Upper lobe of left lung (tissue), 6 donors: ENCODE measurements at regions not wholly inside any gene's neighbourhood (a gene's known extent, or its start where the extent isn't known, plus 50 kb on each side); places are given as distances from the start of the nearest gene placed in this dataset.
A peak's percentile ranks its signal among the peaks of the same experiment; 100 is the strongest.

Experiments used
- ATAC-seq, 2 donors: fragments of 200-7000 bp; cut with Tn5 transposase; one replicate each; pipeline ENCODE4 v1.9.1; 2022; ENCODE audit warnings: mild to moderate bottlenecking in 2 of 2, moderate library complexity in 2 of 2; ENCODE audit not compliant: low FRiP score in 2 of 2
- DNase-seq, 2 donors: peaks; one replicate each; pipeline ENCODE4 v3.0.0-alpha.2; 2019 to 2020
- H3K27ac ChIP-seq, 4 donors: fragments of 200-600 bp; sonication (generic); one replicate each; pipeline ENCODE4 v1.5.1; 2016 to 2019
- H3K27me3 ChIP-seq, 4 donors: fragments of 200-600 bp; sonication (generic); one replicate each; pipeline ENCODE4 v1.5.1; 2017 to 2019
- H3K36me3 ChIP-seq, 4 donors: fragments of 200-600 bp; sonication (generic); one replicate each; pipeline ENCODE4 v1.5.1; 2016 to 2019
- H3K4me1 ChIP-seq, 4 donors: fragments of 200-600 bp; sonication (generic); one replicate each; pipeline ENCODE4 v1.5.1; 2018 to 2019
- H3K4me3 ChIP-seq, 4 donors: fragments of 200-600 bp; sonication (generic); one replicate each; pipeline ENCODE4 v1.5.1; 2017 to 2019; ENCODE audit warnings: mild to moderate bottlenecking in 2 of 4, moderate library complexity in 1 of 4
- H3K9me3 ChIP-seq, 4 donors: fragments of 200-600 bp; sonication (generic); one replicate each; pipeline ENCODE4 v1.5.1; 2018 to 2019
- CTCF ChIP-seq, 6 experiments: fragments of 450-650 bp in 4 of 6; fragments of 200-600 bp in 2 of 6; sonication (generic) in 2 of 6; IDR thresholded peaks; one replicate each; pipeline ENCODE4 v1.5.1; 2016 to 2019; ENCODE audit warnings: antibody characterized with exemption in 6 of 6
- EP300 ChIP-seq, 4 donors: sonication (generic); formaldehyde crosslinking; IDR thresholded peaks; one replicate each; pipeline ENCODE4 v1.5.1; 2017; ENCODE audit warnings: antibody characterized with exemption in 4 of 4, control low read depth in 2 of 4
- POLR2A ChIP-seq, 4 donors: fragments of 450-650 bp; IDR thresholded peaks; one replicate each; pipeline ENCODE4 v1.5.1; 2016 to 2017; ENCODE audit warnings: antibody characterized with exemption in 4 of 4, mild to moderate bottlenecking in 2 of 4
- POLR2AphosphoS5 ChIP-seq, 2 donors: sonication (generic); formaldehyde crosslinking; IDR thresholded peaks; one replicate each; pipeline ENCODE4 v1.5.1; 2017; ENCODE audit warnings: antibody characterized with exemption in 2 of 2
- WGBS, 2 donors: methylation state at CpG; one replicate each; pipeline ENCODE4 v1.1.5; 2017 to 2018; 5-methylcytosine and 5-hydroxymethylcytosine counted together
- donor health status: DM: no; HTN: no; CAD: no; lungs with moderate emphysema.
- donor health status: DM: no; HTN: yes; CAD: no; lungs with severe emphysema.

GRCh38 chr15:93583552-93583951 is 494.5 kb upstream of the RGMA start:
- no peak for DNase-seq
- TF ChIP-seq CTCF (IDR thresholded peaks at IDR 0.05), result no peak
- Histone ChIP-seq H3K36me3 (no peaks in the 10 kb centered on the region), H3K4me1 (no peaks in the 10 kb centered on the region), H3K4me3 (no peak overlapping the region), H3K9me3 (no peaks in the 10 kb centered on the region), H3K27me3 (no peaks in the 10 kb centered on the region), H3K27ac (no peak overlapping the region)
- ATAC-seq, result no peak
- WGBS, 2 donors, result 70 to 71% methylated on average over 3 of the region's 3 CpGs

- Histone ChIP-seq H3K4me3 (no peak overlapping the region), H3K9me3 (no peaks in the 10 kb centered on the region), H3K4me1 (no peaks in the 10 kb centered on the region), H3K27me3 (no peaks in the 10 kb centered on the region), H3K36me3 (no peaks in the 10 kb centered on the region), H3K27ac (no peak overlapping the region)
- ATAC-seq (no peak), DNase-seq (no peak)
- TF ChIP-seq EP300 (IDR thresholded peaks at IDR 0.05) (no peak), POLR2AphosphoS5 (IDR thresholded peaks at IDR 0.05) (no peak), CTCF (IDR thresholded peaks at IDR 0.05) (no peak), POLR2A (IDR thresholded peaks at IDR 0.05) (no peak)
- 79 to 89% methylated on average over 7 of the region's 7 CpGs for WGBS, 2 donors
These were observed 481.5 kb upstream of the RGMA start for GRCh38 chr15:93570527-93570926.

DNA sequence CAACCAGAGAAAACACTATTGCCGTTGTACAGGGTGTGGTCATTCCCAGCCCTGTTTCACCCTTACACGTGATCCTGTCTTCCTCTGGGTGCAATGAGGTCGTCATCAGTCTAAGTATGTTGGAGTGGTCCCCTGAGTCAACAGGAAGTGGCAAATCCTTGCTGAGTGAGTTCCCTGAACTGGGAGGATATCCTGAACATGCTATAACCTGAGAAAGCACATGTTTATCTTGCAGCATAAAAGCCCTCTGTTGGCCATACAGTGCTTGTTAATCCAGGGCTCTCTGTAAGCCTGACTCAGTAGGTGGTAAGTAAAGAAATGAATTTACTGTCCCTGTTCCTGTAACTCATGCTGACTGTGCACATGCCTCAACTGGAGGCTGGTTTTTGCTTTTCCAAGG is 477.8 kb upstream of the RGMA start:
- no peak for DNase-seq
- H3K4me3 ChIP-seq, result no peak overlapping the region
- H3K27me3 ChIP-seq, result no peaks in the 10 kb centered on the region
- no peak for TF ChIP-seq POLR2AphosphoS5 (IDR thresholded peaks at IDR 0.05)
- no peak for TF ChIP-seq POLR2A (IDR thresholded peaks at IDR 0.05)
- no peak for TF ChIP-seq CTCF (IDR thresholded peaks at IDR 0.05)
- no peak for TF ChIP-seq EP300 (IDR thresholded peaks at IDR 0.05)
- peak in 1 of 2 donors; percentile 34 for ATAC-seq
- 31 to 40% methylated on average over 1 to 3 of the region's 3 CpGs for WGBS, 2 donors
- no peak overlapping the region for H3K27ac ChIP-seq
- no peaks in the 10 kb centered on the region for H3K36me3 ChIP-seq
- H3K4me1 ChIP-seq, result no peaks in the 10 kb centered on the region
- no peaks in the 10 kb centered on the region for H3K9me3 ChIP-seq

- Histone ChIP-seq H3K9me3 (no peaks in the 10 kb centered on the region), H3K4me1 (no peaks in the 10 kb centered on the region), H3K36me3 (no peaks in the 10 kb centered on the region), H3K27ac (no peak overlapping the region), H3K4me3 (no peak overlapping the region), H3K27me3 (no peaks in the 10 kb centered on the region)
- 77 to 79% methylated on average over 4 of the region's 4 CpGs for whole genome bisulfite sequencing, 2 donors
- DNase-seq, result no peak
- TF ChIP-seq POLR2AphosphoS5 (IDR thresholded peaks at IDR 0.05), result no peak
- no peak for TF ChIP-seq POLR2A (IDR thresholded peaks at IDR 0.05)
- TF ChIP-seq EP300 (IDR thresholded peaks at IDR 0.05), result no peak
- no peak for TF ChIP-seq CTCF (IDR thresholded peaks at IDR 0.05)
- no peak for ATAC-seq
These were observed 476.2 kb upstream of the RGMA start for GRCh38 chr15:93565201-93565600.

DNA sequence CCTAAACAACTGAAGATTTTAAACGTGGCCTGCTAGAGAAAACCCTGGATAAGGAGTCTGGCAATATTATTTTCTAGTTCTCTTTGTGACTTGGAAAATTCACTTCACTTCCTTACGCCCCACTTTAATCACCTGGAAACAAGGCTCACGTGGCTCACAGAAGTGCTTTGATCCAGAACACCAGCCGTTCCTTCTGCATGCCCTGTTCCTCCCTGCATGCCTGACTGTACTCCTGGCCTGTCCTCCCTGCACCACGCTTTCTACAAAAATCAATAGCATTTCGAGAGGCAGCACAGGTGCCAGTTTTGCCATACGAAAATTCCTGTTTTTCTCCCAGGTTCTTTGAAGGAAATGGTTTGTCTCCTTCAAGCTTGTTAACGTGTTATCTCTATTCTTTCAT is 474.2 kb upstream of the RGMA start:
- Histone ChIP-seq H3K4me1 (no peaks in the 10 kb centered on the region), H3K27me3 (no peaks in the 10 kb centered on the region), H3K9me3 (no peaks in the 10 kb centered on the region), H3K36me3 (no peaks in the 10 kb centered on the region), H3K27ac (no peak overlapping the region), H3K4me3 (no peak overlapping the region)
- TF ChIP-seq CTCF (IDR thresholded peaks at IDR 0.05), result no peak
- no peak for TF ChIP-seq POLR2A (IDR thresholded peaks at IDR 0.05)
- no peak for TF ChIP-seq EP300 (IDR thresholded peaks at IDR 0.05)
- TF ChIP-seq POLR2AphosphoS5 (IDR thresholded peaks at IDR 0.05), result no peak
- no peak for DNase-seq
- ATAC-seq, result no peak
- 57 to 61% methylated on average over 8 of the region's 8 CpGs for WGBS, 2 donors
